ENCODE measurements at regions not wholly inside any gene's neighbourhood (a gene's known extent, or its start where the extent isn't known, plus 50 kb on each side); places are given as distances from the start of the nearest gene placed in this dataset.

GRCh38 chr14:62602712-62603111, 442.5 kb downstream of the KCNH5 start:
- DNase-seq (ENCODE audit: low read depth, low spot score): no peak
- ChIA-PET CTCF (no interaction called here), POLR2A (no interaction called here)
- no peak for TF ChIP-seq CTCF (IDR thresholded peaks at IDR 0.05; ENCODE audit: insufficient read depth, low read length, missing control alignments)
- H3K4me3 ChIP-seq (ENCODE audit: low read depth, low read length): no peak overlapping the region

GRCh38 chr14:62604524-62604923, 440.7 kb downstream of the KCNH5 start:
- H3K4me3 ChIP-seq (ENCODE audit: low read depth, low read length): no peak overlapping the region
- no peak for TF ChIP-seq CTCF (IDR thresholded peaks at IDR 0.05; ENCODE audit: insufficient read depth, low read length, missing control alignments)
- no peak for DNase-seq (ENCODE audit: low read depth, low spot score)
- POLR2A ChIA-PET: no interaction called here
- CTCF ChIA-PET: no interaction called here

- no peak for DNase-seq (ENCODE audit: low read depth, low spot score)
- no peak overlapping the region for H3K4me3 ChIP-seq (ENCODE audit: low read depth, low read length)
- ChIA-PET POLR2A (no interaction called here), CTCF (no interaction called here)
- TF ChIP-seq CTCF (IDR thresholded peaks at IDR 0.05; ENCODE audit: insufficient read depth, low read length, missing control alignments): no peak
Measured at GRCh38 chr14:62614122-62614521, 431.1 kb downstream of the KCNH5 start.

GRCh38 chr14:62616668-62617067, 428.6 kb downstream of the KCNH5 start:
- no peak overlapping the region for H3K4me3 ChIP-seq (ENCODE audit: low read depth, low read length)
- TF ChIP-seq CTCF (IDR thresholded peaks at IDR 0.05; ENCODE audit: insufficient read depth, low read length, missing control alignments): no peak
- ChIA-PET POLR2A (no interaction called here), CTCF (no interaction called here)
- DNase-seq (ENCODE audit: low read depth, low spot score): no peak

- ChIA-PET POLR2A (no interaction called here), CTCF (no interaction called here)
- no peak overlapping the region for H3K4me3 ChIP-seq (ENCODE audit: low read depth, low read length)
- DNase-seq (ENCODE audit: low read depth, low spot score): no peak
- no peak for TF ChIP-seq CTCF (IDR thresholded peaks at IDR 0.05; ENCODE audit: insufficient read depth, low read length, missing control alignments)
Measured at GRCh38 chr14:62626416-62626815, 418.8 kb downstream of the KCNH5 start.

GRCh38 chr14:62629176-62629725, 416.0 kb downstream of the KCNH5 start:
- ChIA-PET POLR2A (no interaction called here), CTCF (no interaction called here)
- H3K4me3 ChIP-seq (ENCODE audit: low read depth, low read length): no peak overlapping the region
- TF ChIP-seq CTCF (IDR thresholded peaks at IDR 0.05; ENCODE audit: insufficient read depth, low read length, missing control alignments): no peak
- no peak for DNase-seq (ENCODE audit: low read depth, low spot score)
